ENCODE measurements at regions not wholly inside any gene's neighbourhood (a gene's known extent, or its start where the extent isn't known, plus 50 kb on each side); places are given as distances from the start of the nearest gene placed in this dataset.

DNA sequence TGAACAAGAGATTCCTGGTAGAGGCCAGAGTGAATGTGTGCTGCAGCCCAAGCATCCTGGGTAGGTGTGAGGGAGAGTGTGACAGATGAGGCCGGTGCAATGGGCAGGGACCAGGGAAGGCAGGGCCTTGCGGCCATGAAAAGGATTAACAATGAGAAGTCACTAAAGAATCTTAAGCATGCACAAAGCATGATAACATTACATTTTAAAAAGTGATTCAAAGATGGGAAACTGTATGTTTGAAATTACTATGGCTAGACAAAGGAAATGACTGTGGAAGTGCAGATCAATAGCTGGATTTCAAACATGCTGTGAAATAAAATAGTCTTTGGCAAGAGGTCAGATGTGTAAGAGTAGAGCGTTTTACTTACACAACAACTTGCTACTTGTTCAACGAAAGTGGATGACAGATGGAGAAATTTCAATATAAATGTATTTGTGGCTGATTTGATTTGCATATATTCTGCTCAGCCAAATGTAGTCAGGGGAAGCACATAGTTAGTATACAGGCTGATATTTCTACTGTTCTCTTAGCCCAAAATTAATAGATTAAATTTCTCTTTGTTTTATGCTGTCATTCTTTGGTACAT is 175.5 kb downstream of the CCDC59 start (continued):
- TF ChIP-seq, protein P1, sequence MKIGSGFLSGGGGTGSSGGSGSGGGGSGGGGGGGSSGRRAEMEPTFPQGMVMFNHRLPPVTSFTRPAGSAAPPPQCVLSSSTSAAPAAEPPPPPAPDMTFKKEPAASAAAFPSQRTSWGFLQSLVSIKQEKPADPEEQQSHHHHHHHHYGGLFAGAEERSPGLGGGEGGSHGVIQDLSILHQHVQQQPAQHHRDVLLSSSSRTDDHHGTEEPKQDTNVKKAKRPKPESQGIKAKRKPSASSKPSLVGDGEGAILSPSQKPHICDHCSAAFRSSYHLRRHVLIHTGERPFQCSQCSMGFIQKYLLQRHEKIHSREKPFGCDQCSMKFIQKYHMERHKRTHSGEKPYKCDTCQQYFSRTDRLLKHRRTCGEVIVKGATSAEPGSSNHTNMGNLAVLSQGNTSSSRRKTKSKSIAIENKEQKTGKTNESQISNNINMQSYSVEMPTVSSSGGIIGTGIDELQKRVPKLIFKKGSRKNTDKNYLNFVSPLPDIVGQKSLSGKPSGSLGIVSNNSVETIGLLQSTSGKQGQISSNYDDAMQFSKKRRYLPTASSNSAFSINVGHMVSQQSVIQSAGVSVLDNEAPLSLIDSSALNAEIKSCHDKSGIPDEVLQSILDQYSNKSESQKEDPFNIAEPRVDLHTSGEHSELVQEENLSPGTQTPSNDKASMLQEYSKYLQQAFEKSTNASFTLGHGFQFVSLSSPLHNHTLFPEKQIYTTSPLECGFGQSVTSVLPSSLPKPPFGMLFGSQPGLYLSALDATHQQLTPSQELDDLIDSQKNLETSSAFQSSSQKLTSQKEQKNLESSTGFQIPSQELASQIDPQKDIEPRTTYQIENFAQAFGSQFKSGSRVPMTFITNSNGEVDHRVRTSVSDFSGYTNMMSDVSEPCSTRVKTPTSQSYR (CRISPR knock-in tag; IDR thresholded peaks at IDR 0.05) = no peak
- TF ChIP-seq FOXK1 (CRISPR knock-in tag; IDR thresholded peaks at IDR 0.05) (no peak), NR3C1 (CRISPR knock-in tag; conservative IDR thresholded peaks at IDR 0.05; ENCODE audit: low read depth) (no peak)
- TF ChIP-seq, protein P2, sequence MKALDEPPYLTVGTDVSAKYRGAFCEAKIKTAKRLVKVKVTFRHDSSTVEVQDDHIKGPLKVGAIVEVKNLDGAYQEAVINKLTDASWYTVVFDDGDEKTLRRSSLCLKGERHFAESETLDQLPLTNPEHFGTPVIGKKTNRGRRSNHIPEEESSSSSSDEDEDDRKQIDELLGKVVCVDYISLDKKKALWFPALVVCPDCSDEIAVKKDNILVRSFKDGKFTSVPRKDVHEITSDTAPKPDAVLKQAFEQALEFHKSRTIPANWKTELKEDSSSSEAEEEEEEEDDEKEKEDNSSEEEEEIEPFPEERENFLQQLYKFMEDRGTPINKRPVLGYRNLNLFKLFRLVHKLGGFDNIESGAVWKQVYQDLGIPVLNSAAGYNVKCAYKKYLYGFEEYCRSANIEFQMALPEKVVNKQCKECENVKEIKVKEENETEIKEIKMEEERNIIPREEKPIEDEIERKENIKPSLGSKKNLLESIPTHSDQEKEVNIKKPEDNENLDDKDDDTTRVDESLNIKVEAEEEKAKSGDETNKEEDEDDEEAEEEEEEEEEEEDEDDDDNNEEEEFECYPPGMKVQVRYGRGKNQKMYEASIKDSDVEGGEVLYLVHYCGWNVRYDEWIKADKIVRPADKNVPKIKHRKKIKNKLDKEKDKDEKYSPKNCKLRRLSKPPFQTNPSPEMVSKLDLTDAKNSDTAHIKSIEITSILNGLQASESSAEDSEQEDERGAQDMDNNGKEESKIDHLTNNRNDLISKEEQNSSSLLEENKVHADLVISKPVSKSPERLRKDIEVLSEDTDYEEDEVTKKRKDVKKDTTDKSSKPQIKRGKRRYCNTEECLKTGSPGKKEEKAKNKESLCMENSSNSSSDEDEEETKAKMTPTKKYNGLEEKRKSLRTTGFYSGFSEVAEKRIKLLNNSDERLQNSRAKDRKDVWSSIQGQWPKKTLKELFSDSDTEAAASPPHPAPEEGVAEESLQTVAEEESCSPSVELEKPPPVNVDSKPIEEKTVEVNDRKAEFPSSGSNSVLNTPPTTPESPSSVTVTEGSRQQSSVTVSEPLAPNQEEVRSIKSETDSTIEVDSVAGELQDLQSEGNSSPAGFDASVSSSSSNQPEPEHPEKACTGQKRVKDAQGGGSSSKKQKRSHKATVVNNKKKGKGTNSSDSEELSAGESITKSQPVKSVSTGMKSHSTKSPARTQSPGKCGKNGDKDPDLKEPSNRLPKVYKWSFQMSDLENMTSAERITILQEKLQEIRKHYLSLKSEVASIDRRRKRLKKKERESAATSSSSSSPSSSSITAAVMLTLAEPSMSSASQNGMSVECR (CRISPR knock-in tag; IDR thresholded peaks at IDR 0.05; ENCODE audit: borderline replicate concordance) = no peak
- TF ChIP-seq, protein P3, sequence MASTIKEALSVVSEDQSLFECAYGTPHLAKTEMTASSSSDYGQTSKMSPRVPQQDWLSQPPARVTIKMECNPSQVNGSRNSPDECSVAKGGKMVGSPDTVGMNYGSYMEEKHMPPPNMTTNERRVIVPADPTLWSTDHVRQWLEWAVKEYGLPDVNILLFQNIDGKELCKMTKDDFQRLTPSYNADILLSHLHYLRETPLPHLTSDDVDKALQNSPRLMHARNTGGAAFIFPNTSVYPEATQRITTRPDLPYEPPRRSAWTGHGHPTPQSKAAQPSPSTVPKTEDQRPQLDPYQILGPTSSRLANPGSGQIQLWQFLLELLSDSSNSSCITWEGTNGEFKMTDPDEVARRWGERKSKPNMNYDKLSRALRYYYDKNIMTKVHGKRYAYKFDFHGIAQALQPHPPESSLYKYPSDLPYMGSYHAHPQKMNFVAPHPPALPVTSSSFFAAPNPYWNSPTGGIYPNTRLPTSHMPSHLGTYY (CRISPR knock-in tag; IDR thresholded peaks at IDR 0.05) = no peak

DNA sequence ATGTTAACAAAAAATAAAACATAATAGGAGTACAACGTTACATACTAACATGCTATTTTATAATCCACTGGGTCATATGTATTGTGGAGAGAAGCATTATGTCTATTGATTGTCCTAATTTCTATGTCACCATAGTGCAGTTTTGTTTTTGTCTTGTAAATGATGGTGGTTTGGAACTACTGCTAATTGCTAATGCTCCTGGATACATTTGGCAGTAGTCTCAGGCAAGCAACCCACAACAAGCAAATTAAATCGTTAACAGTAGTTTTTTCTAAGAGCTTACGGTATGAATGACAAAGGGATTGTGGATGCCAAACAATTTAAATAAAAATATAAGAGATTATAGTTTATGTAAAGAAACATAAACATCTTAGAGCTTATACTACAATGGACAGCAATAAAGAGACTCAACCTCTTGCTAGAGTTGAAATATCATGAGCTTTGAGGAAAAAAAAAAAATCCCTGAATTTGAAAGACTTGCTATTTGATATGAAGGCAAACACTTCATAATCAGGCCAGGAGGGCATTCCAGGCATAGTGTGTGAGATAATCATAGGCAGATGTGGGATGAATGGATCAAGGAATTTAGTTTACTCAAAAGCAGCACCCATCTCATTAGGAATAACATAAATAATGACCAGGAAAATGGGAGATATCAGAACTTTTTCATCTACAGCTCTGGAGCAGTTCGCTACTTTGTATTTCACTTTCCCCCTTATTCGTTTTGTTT is 181.3 kb downstream of the CCDC59 start:
- TF ChIP-seq SMAD3 (CRISPR knock-in tag; IDR thresholded peaks at IDR 0.05; ENCODE audit: borderline replicate concordance) = no peak
- TF ChIP-seq, protein P2 (CRISPR knock-in tag; IDR thresholded peaks at IDR 0.05; ENCODE audit: borderline replicate concordance) = no peak
- TF ChIP-seq ZNF671 (CRISPR knock-in tag; IDR thresholded peaks at IDR 0.05) = no peak
- Mint-ChIP-seq H3K9me3 (no peaks in the 10 kb centered on the region), H3K4me3 (no peak overlapping the region), H3K27me3 (ENCODE audit: low read depth) (no peaks in the 10 kb centered on the region; the same call in 1 of the 2 replicates), H3K27ac (no peak overlapping the region), H3K36me3 (no peaks in the 10 kb centered on the region; the same call in 1 of the 2 replicates), H3K4me1 (peaks cover 20% of the 10 kb centered on the region)
- DNase-seq (ENCODE audit: low spot score) (no peak), ATAC-seq (no peak)
- POLR2A ChIA-PET = no interaction called here
- CTCF ChIA-PET = no interaction called here

DNA sequence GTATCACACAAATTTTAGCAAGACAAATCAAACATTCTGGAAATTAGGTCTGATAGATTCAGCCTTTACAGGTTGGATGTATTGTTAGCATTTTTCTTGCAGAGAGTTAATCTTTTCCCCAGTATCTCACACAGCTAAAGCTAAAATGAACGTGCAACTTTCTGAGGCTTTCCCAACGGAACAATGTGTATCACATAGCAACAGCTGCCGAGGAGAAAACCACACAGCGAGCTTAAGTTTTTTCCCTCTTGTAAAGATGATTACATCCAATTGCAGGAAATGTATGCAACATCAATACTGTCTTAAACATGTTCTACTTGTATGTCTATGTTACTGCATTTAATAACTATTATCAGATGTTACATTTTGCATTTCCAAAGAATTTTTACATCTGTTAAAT is 182.2 kb downstream of the CCDC59 start:
- ChIA-PET CTCF (interaction anchor here (1.6 kb wide), 1 partner anchor 182 kb away, joined by 3 read pairs; the partner anchor contains the start of genes CCDC59 and METTL25), POLR2A (no interaction called here)
- DNase-seq (ENCODE audit: low spot score) (no peak), ATAC-seq (no peak)
- Mint-ChIP-seq H3K4me3 (no peak overlapping the region), H3K4me1 (peaks cover 20% of the 10 kb centered on the region), H3K9me3 (no peaks in the 10 kb centered on the region), H3K27me3 (ENCODE audit: low read depth) (no peaks in the 10 kb centered on the region; the same call in 1 of the 2 replicates), H3K27ac (no peak overlapping the region), H3K36me3 (no peaks in the 10 kb centered on the region; the same call in 1 of the 2 replicates)
- TF ChIP-seq, protein P1 (CRISPR knock-in tag; IDR thresholded peaks at IDR 0.05) = no peak
- TF ChIP-seq SMAD3 (CRISPR knock-in tag; IDR thresholded peaks at IDR 0.05; ENCODE audit: borderline replicate concordance) = no peak
- TF ChIP-seq, protein P4, sequence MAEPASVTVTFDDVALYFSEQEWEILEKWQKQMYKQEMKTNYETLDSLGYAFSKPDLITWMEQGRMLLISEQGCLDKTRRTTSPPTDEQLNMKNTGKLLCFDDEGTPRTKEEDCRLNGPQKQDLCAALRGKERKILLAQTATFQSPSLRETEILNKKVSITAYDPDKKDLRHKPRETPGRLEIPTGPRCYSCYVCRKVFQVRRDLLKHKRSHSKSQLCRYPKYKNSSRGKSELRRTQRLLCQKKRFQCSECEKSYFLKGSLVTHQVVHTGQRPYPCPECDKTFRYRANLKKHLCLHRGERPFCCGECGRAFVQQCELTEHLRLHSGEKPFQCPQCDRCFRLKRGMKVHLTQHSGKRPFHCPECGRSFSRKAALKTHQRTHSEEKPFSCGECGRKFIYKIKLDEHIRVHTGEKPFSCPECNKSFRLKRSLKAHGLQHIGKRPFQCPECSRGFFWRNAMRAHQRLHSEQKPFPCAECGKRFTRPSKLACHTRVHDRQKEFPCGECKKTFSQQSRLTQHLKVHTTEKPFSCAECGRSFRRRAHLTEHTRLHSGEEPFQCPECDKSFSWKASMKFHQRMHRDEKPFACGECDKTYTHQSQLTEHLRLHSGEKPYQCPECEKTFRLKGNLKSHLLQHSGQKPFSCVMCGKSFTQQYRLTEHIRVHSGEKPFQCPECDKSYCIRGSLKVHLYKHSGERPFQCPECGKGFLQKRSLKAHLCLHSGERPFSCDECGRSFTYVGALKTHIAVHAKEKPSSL (CRISPR knock-in tag; conservative IDR thresholded peaks at IDR 0.05) = no peak
- TF ChIP-seq, protein P5, sequence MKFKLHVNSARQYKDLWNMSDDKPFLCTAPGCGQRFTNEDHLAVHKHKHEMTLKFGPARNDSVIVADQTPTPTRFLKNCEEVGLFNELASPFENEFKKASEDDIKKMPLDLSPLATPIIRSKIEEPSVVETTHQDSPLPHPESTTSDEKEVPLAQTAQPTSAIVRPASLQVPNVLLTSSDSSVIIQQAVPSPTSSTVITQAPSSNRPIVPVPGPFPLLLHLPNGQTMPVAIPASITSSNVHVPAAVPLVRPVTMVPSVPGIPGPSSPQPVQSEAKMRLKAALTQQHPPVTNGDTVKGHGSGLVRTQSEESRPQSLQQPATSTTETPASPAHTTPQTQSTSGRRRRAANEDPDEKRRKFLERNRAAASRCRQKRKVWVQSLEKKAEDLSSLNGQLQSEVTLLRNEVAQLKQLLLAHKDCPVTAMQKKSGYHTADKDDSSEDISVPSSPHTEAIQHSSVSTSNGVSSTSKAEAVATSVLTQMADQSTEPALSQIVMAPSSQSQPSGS (CRISPR knock-in tag; IDR thresholded peaks at IDR 0.05; ENCODE audit: borderline replicate concordance, low read depth) = no peak
